ENCODE measurements at regions not wholly inside any gene's neighbourhood (a gene's known extent, or its start where the extent isn't known, plus 50 kb on each side); places are given as distances from the start of the nearest gene placed in this dataset.

GRCh38 chr3:64870876-64871646, 183.3 kb upstream of the ADAMTS9 start:
- Histone ChIP-seq H3K4me3 (ENCODE audit: low read depth in 1 of 2, low read length in 2 of 2) (no peak overlapping the region), H3K27me3 (ENCODE audit: control insufficient read depth in 1 of 2, insufficient read depth in 2 of 2, low read length in 2 of 2) (no peaks in the 10 kb centered on the region), H3K36me3 (ENCODE audit: insufficient read depth, low read length) (peaks cover 30% of the 10 kb centered on the region), H3K9me3 (ENCODE audit: low read length) (peaks cover 5% of the 10 kb centered on the region), H3K9ac (ENCODE audit: low read length) (no peak overlapping the region), H3K27ac (ENCODE audit: low read depth, low read length) (no peak overlapping the region), H3K4me1 (ENCODE audit: insufficient read depth, low read length) (peaks cover 5% of the 10 kb centered on the region)

GRCh38 chr3:64867224-64867623, 179.4 kb upstream of the ADAMTS9 start:
- Histone ChIP-seq H3K27ac (ENCODE audit: low read depth, low read length) (no peak overlapping the region), H3K4me3 (ENCODE audit: low read depth in 1 of 2, low read length in 2 of 2) (no peak overlapping the region), H3K9me3 (ENCODE audit: low read length) (peaks cover 5% of the 10 kb centered on the region), H3K36me3 (ENCODE audit: insufficient read depth, low read length) (peaks cover 11% of the 10 kb centered on the region), H3K27me3 (ENCODE audit: control insufficient read depth in 1 of 2, insufficient read depth in 2 of 2, low read length in 2 of 2) (no peaks in the 10 kb centered on the region), H3K4me1 (ENCODE audit: insufficient read depth, low read length) (peaks cover 5% of the 10 kb centered on the region), H3K9ac (ENCODE audit: low read length) (no peak overlapping the region)

- peaks cover 5% of the 10 kb centered on the region for H3K4me1 ChIP-seq (ENCODE audit: insufficient read depth, low read length)
- no peak overlapping the region for H3K9ac ChIP-seq (ENCODE audit: low read length)
- H3K9me3 ChIP-seq (ENCODE audit: low read length) = peaks cover 5% of the 10 kb centered on the region
- H3K27ac ChIP-seq (ENCODE audit: low read depth, low read length) = no peak overlapping the region
- H3K27me3 ChIP-seq (ENCODE audit: control insufficient read depth in 1 of 2, insufficient read depth in 2 of 2, low read length in 2 of 2) = no peaks in the 10 kb centered on the region
- no peak overlapping the region for H3K4me3 ChIP-seq (ENCODE audit: low read depth in 1 of 2, low read length in 2 of 2)
- H3K36me3 ChIP-seq (ENCODE audit: insufficient read depth, low read length) = peaks cover 11% of the 10 kb centered on the region
Measured at GRCh38 chr3:64865839-64866570, 178.2 kb upstream of the ADAMTS9 start.

GRCh38 chr3:64863226-64864212, 175.7 kb upstream of the ADAMTS9 start:
- no peak overlapping the region for H3K27ac ChIP-seq (ENCODE audit: low read depth, low read length)

GRCh38 chr3:64861684-64862083, 173.9 kb upstream of the ADAMTS9 start:
- Histone ChIP-seq H3K36me3 (ENCODE audit: insufficient read depth, low read length) (peaks cover 4% of the 10 kb centered on the region), H3K27ac (ENCODE audit: low read depth, low read length) (no peak overlapping the region), H3K4me3 (ENCODE audit: low read depth in 1 of 2, low read length in 2 of 2) (no peak overlapping the region), H3K4me1 (ENCODE audit: insufficient read depth, low read length) (peaks cover 3% of the 10 kb centered on the region), H3K9me3 (ENCODE audit: low read length) (no peaks in the 10 kb centered on the region), H3K9ac (ENCODE audit: low read length) (no peak overlapping the region), H3K27me3 (ENCODE audit: control insufficient read depth in 1 of 2, insufficient read depth in 2 of 2, low read length in 2 of 2) (no peaks in the 10 kb centered on the region)

More at GRCh38 chr3:64863226-64864212, 175.7 kb upstream of the ADAMTS9 start:
- H3K9me3 ChIP-seq (ENCODE audit: low read length) = no peaks in the 10 kb centered on the region
- H3K36me3 ChIP-seq (ENCODE audit: insufficient read depth, low read length) = peaks cover 11% of the 10 kb centered on the region
- no peak overlapping the region for H3K9ac ChIP-seq (ENCODE audit: low read length)
- peaks cover 5% of the 10 kb centered on the region for H3K4me1 ChIP-seq (ENCODE audit: insufficient read depth, low read length)
- no peaks in the 10 kb centered on the region for H3K27me3 ChIP-seq (ENCODE audit: control insufficient read depth in 1 of 2, insufficient read depth in 2 of 2, low read length in 2 of 2)
- no peak overlapping the region for H3K4me3 ChIP-seq (ENCODE audit: low read depth in 1 of 2, low read length in 2 of 2)

- H3K4me3 ChIP-seq (ENCODE audit: low read depth in 1 of 2, low read length in 2 of 2) = no peak overlapping the region
- no peaks in the 10 kb centered on the region for H3K4me1 ChIP-seq (ENCODE audit: insufficient read depth, low read length)
- H3K9me3 ChIP-seq (ENCODE audit: low read length) = no peaks in the 10 kb centered on the region
- no peaks in the 10 kb centered on the region for H3K27me3 ChIP-seq (ENCODE audit: control insufficient read depth in 1 of 2, insufficient read depth in 2 of 2, low read length in 2 of 2)
- no peak overlapping the region for H3K9ac ChIP-seq (ENCODE audit: low read length)
- H3K36me3 ChIP-seq (ENCODE audit: insufficient read depth, low read length) = peaks cover 4% of the 10 kb centered on the region
- H3K27ac ChIP-seq (ENCODE audit: low read depth, low read length) = no peak overlapping the region
Measured at GRCh38 chr3:64860536-64860870, 172.7 kb upstream of the ADAMTS9 start.

- H3K4me1 ChIP-seq (ENCODE audit: insufficient read depth, low read length) = no peaks in the 10 kb centered on the region
- no peaks in the 10 kb centered on the region for H3K27me3 ChIP-seq (ENCODE audit: control insufficient read depth in 1 of 2, insufficient read depth in 2 of 2, low read length in 2 of 2)
- no peak overlapping the region for H3K4me3 ChIP-seq (ENCODE audit: low read depth in 1 of 2, low read length in 2 of 2)
- peaks cover 4% of the 10 kb centered on the region for H3K36me3 ChIP-seq (ENCODE audit: insufficient read depth, low read length)
- no peak overlapping the region for H3K9ac ChIP-seq (ENCODE audit: low read length)
- H3K27ac ChIP-seq (ENCODE audit: low read depth, low read length) = no peak overlapping the region
- H3K9me3 ChIP-seq (ENCODE audit: low read length) = no peaks in the 10 kb centered on the region
Measured at GRCh38 chr3:64859625-64860535, 172.1 kb upstream of the ADAMTS9 start.

GRCh38 chr3:64856977-64857516, 169.2 kb upstream of the ADAMTS9 start:
- no peak overlapping the region for H3K27ac ChIP-seq (ENCODE audit: low read depth, low read length)
- no peak overlapping the region for H3K9ac ChIP-seq (ENCODE audit: low read length)
- no peaks in the 10 kb centered on the region for H3K27me3 ChIP-seq (ENCODE audit: control insufficient read depth in 1 of 2, insufficient read depth in 2 of 2, low read length in 2 of 2)
- H3K36me3 ChIP-seq (ENCODE audit: insufficient read depth, low read length) = no peaks in the 10 kb centered on the region
- H3K9me3 ChIP-seq (ENCODE audit: low read length) = no peaks in the 10 kb centered on the region
- H3K4me3 ChIP-seq (ENCODE audit: low read depth in 1 of 2, low read length in 2 of 2) = no peak overlapping the region
- no peaks in the 10 kb centered on the region for H3K4me1 ChIP-seq (ENCODE audit: insufficient read depth, low read length)

- no peaks in the 10 kb centered on the region for H3K4me1 ChIP-seq (ENCODE audit: insufficient read depth, low read length)
- H3K4me3 ChIP-seq (ENCODE audit: low read depth in 1 of 2, low read length in 2 of 2) = no peak overlapping the region
- no peaks in the 10 kb centered on the region for H3K36me3 ChIP-seq (ENCODE audit: insufficient read depth, low read length)
- H3K27ac ChIP-seq (ENCODE audit: low read depth, low read length) = no peak overlapping the region
- H3K27me3 ChIP-seq (ENCODE audit: control insufficient read depth in 1 of 2, insufficient read depth in 2 of 2, low read length in 2 of 2) = no peaks in the 10 kb centered on the region
- no peak overlapping the region for H3K9ac ChIP-seq (ENCODE audit: low read length)
- H3K9me3 ChIP-seq (ENCODE audit: low read length) = no peaks in the 10 kb centered on the region
Measured at GRCh38 chr3:64856106-64856505, 168.3 kb upstream of the ADAMTS9 start.

- H3K36me3 ChIP-seq (ENCODE audit: insufficient read depth, low read length) = no peaks in the 10 kb centered on the region
- H3K4me3 ChIP-seq (ENCODE audit: low read depth in 1 of 2, low read length in 2 of 2) = no peak overlapping the region
- H3K27me3 ChIP-seq (ENCODE audit: control insufficient read depth in 1 of 2, insufficient read depth in 2 of 2, low read length in 2 of 2) = no peaks in the 10 kb centered on the region
- no peak overlapping the region for H3K9ac ChIP-seq (ENCODE audit: low read length)
- no peak overlapping the region for H3K27ac ChIP-seq (ENCODE audit: low read depth, low read length)
- no peaks in the 10 kb centered on the region for H3K4me1 ChIP-seq (ENCODE audit: insufficient read depth, low read length)
- H3K9me3 ChIP-seq (ENCODE audit: low read length) = no peaks in the 10 kb centered on the region
Measured at GRCh38 chr3:64853456-64853855, 165.7 kb upstream of the ADAMTS9 start.
